Renal pelvis (tissue), 1 donor: ENCODE measurements at regions not wholly inside any gene's neighbourhood (a gene's known extent, or its start where the extent isn't known, plus 50 kb on each side); places are given as distances from the start of the nearest gene placed in this dataset.

Source experiments
- DNase-seq: peaks from one replicate; pipeline ENCODE4 v3.0.0-alpha.2; 2013

DNA sequence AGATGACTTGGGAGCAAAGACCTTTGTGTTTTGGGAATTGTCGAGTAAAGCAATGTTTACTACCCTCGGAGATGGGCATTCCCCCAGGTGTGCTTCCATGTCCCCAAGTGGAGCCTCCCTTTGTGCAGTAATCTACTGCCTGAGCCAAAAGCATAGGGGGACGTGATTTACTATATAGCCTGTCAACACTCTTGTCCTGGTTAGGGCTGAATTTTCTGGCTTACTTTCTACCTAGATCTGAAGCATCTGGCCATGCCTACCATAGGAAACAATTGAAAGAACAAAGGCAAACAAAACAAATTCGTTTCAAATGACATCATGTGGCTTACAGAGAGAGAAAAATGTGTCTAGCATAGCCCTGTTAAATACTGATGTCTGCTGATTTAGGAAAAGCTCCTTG is 350.6 kb downstream of the SAMD5 start:
- DNase-seq: no peak

DNA sequence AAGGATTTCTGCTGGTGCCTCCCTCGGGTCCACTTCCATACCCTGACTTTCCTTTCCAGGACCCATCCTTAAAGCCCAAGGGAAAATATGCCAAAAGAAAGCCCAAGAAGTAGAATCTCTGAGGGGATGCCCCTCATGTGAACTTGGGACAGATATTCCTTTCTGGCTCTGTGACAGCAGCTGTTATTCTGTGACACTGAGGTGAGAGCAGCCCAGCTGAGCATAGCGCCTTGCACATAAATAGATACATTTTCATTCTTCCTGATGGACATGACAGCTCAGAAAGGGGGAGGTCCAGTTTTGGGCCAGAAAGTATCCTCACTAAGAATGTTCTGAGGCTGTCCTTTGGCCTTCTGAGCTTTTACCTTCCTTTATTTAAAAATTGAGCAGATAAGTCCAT is 353.2 kb downstream of the SAMD5 start:
- no peak for DNase-seq

GRCh38 chr6:147867433-147868226 is 359.1 kb downstream of the SAMD5 start:
- no peak for DNase-seq

GRCh38 chr6:147868427-147869190 is 360.1 kb downstream of the SAMD5 start:
- peak; percentile 15 for DNase-seq

DNA sequence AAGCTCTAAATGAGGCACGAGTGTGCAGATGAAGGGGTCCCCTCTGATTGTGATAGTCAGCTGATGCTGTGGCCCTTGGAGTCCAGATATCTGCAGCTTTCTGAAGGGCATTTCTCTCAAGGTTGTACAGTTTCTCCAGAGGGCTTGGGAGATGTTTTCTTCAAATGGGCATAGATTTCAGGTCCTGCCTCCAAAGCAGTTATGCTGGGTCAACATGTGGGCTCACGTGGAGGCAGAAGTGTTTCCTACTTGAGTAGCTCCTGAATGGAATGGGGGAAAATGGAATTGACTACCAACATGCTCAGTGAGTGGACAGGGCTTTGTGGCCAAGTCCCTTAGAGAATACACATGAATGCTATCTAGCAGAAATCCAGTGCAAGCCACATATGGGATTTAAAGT is 360.7 kb downstream of the SAMD5 start:
- DNase-seq: no peak

- DNase-seq: no peak
Observed at GRCh38 chr6:147869869-147870268, 361.4 kb downstream of the SAMD5 start.

DNA sequence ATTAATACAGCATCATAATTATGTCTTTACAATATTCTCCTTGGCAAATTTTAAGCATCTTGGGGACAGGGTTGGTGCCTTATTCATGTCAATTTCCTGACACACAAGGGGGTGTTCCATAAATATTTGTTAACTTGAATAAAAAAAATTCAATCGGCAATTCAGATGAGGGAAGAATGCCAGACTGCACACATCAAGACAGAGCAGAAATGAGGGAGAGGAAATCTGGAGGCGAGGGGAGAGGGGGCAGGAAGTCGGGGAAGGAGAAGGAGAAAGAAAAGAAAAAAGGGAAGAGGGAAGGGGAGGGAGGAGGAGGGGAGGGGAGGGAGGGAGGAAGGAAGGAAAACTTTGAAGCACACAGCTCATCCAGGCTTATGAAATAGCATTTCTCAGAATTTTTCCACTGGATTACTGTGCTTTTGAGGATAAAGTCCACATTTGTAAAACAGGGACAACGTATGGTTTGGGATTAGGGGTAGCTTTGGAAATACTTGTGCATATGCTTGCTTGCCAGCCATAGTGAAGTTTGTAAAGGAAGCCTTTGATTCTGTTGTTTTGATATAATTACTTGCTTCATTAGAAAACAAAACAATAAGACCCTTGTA is 362.1 kb downstream of the SAMD5 start:
- DNase-seq: no peak

DNA sequence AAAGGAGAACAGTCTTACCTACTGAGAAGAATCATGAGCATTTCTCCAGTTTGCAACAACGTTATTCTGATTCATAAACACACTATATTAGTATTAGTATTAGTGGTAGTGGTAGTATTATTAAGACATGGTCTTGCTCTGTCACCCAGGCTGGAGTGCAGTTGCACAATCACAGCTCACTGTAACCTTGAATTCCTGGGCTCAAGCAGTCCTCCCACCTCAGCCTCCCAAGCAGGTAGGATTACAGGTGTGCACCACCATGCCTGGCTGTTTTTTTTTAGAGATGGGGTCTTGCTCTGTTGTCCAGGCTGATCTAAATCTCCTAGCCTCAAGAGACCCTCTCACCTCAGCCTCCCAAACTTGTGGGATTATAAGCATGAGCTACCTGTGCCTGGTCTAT is 363.5 kb downstream of the SAMD5 start:
- no peak for DNase-seq

GRCh38 chr6:147873816-147874215 is 365.3 kb downstream of the SAMD5 start:
- no peak for DNase-seq

GRCh38 chr6:147874322-147874721 is 365.8 kb downstream of the SAMD5 start:
- DNase-seq: no peak

- no peak for DNase-seq
Observed at GRCh38 chr6:147879031-147879580, 370.6 kb downstream of the SAMD5 start.

DNA sequence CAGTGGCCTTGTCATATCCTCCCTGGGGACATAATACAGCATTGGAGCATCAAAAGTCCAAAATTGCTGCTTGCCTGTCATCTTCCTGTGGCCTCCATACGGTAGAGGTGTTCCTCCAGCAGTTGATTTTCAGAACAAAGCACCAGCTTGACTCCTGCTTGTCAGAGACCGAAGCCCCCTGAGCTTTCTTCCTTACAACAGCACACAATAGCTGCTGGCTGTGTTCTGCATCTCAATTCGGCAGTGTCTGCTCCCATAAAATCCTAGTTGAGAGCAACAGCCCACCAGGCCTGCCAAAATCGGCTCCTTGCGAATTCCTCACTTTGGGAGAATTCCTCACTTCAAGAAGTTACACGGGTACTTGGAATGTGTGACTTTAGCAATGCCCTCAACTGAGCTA is 372.9 kb downstream of the SAMD5 start:
- DNase-seq: no peak

DNA sequence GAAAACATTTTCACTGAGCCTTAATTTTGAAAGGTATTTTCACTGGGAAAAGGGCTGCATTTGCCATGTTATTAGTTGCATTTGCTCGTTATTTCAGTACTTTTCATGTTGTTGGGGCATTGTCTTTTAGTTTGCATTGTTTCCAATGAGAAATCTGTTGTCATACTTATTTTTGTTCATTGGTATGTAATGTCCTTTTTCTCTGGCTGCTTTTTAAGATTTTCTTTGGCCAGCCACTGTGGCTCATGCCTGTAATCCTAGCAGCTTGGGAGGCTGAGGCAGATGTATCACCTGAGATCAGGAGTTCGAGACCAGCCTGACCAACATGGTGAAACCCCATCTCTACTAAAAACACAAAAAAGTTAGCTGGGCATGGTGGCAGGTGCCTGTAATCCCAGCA is 379.9 kb downstream of the SAMD5 start:
- no peak for DNase-seq

- no peak for DNase-seq
Observed at GRCh38 chr6:147891671-147892070, 383.2 kb downstream of the SAMD5 start.

DNA sequence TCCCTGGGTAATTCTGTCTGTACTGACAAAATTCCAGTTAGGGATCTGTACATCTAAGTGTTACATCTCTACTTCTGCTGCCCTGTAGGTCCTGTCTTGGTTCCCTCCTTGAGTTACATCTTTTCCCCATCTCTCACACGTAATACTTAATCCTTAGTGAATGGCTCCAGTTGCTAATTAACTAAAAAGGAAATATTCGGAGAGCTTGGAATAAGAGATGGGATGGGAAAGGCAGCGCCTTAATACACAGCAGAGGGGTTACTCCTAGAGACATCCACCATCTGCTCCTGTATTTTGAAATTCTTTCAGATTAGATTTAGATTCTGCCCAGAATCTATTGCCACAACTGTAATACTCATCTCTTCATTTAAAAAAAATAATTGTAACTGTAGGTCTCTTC is 384.0 kb downstream of the SAMD5 start:
- DNase-seq: no peak

DNA sequence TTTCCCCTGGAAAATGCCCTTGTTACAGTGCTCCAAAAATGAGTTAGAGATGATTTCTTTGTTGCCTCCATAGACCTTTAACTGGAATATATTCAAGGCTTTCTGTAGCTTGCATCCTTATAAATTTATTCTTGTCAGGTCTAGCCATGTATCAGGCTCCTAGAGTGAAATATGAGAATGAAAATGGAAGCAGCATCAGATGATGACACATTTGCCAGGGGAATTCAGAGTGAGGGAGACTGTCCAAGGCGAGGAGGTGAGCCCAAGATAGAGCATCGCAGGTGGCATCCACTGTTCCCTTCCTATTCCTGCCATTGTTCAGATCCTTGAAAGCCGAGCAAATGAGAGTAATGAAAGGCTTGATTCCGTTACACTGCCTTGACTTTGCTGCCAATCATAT is 386.8 kb downstream of the SAMD5 start:
- DNase-seq: no peak

DNA sequence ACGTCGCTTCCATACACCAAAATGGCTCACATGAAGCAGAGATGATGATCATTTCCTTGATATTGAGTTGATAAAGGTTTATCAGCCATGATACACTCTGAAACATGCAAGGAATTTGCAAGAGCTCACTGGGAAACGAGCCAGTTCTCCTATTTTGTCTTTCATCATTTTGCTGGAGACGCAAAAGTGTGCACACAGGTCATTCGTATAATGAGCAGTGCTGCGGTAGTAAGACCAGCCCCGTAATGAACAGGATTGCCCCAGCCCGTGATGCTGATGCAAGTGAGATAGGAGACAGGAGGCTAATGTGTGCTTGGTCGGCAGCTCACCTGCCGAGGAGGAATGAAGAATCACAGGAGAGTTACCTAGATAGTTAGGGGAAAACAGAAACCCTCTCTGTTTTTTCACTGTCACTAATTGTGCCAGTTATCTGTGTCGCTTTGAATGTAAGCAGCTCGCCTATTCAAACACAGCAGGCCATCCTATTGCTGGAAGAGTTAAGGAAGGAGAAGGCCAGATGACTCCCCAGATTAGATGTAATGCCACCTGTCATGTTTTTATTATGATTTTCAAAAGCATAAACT is 391.8 kb downstream of the SAMD5 start:
- no peak for DNase-seq

DNA sequence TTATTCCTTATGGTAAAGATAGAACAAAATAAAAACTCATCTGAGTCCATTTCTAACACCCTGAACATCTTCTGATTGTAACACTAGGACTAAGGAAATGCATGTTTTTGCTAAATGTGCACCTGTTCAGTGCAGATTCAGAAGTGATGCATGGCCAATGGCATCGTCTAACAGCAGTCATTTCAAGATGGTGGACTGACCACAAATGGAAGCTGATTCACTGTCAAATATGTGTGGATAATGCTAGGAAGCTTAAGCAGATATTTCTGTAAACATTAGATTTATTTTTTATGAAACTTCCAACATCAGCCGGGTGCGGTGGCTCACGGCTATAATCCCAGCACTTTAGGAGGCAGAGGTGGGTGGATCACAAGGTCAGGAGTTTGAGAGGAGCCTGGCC is 394.8 kb downstream of the SAMD5 start:
- no peak for DNase-seq

DNA sequence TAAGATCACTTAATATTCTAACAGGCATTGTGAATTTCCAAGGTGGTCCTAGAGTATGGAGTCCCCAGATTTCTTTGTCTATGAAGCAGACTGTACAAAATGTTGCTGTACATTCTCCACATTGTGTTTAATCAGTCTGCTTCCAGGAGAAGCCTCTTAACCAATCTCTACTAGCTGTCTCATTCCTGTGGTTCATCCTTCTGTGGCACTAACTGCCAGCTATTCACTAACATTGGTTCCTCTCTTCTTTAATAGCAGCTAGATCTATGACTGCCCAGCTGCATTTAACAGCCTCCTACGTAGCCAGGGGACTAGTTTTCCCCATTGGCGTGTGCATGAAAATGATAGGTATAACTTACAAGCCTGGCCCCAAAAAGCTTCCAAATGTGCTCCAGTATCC is 395.4 kb downstream of the SAMD5 start:
- DNase-seq: no peak

- no peak for DNase-seq
Observed at GRCh38 chr6:147904416-147904815, 395.9 kb downstream of the SAMD5 start.

DNA sequence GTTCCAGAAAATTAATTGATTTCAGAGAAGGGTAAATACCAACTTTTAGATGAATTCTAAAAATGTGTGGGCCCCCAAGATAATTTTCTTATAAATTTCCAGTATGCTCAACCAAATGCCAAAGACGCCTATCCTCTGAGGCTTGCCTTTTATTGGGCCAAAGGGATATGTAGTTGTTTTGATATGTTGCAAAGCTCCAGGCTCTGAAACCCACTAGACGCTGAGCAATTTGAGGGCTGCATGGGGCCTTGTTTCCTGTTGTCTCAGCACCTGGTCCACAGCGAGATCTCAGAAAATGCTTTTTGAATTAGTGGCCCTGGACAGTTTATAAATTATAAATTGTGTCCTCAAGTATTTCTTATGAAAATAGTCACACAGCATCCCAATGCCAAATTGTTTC is 397.2 kb downstream of the SAMD5 start:
- DNase-seq: no peak

DNA sequence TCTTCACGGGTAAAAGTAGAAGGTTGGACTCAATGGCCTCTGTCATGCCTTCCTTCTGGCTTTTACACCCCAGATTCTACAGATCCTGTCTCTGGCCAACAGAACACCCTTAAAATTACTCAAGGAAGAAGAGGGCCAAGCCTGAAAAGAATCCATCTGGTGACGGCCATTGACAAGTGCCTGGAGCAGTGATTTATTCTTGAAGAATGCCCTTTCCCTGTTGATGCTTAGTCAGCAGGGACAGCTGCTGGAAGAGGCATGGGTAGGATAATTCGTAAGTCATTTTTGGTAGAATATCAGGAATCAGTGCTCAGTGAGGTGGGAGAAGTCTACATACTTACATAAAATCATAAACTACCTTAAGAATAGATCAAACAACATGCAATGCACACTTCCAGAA is 397.9 kb downstream of the SAMD5 start:
- no peak for DNase-seq
